GM12891 (cell line): ENCODE measurements at regions not wholly inside any gene's neighbourhood (a gene's known extent, or its start where the extent isn't known, plus 50 kb on each side); places are given as distances from the start of the nearest gene placed in this dataset.

Experiments used
- POLR2A ChIP-seq: IDR thresholded peaks from 2 replicates; pipeline ENCODE4 v1.6.1; 2011; ENCODE audit warnings: low read depth, low read length, control low read depth
- POLR2AphosphoS5 ChIP-seq: IDR thresholded peaks from 2 replicates; pipeline ENCODE4 v1.6.1; 2011; ENCODE audit warnings: low read depth, low read length, control low read depth
- POU2F2 ChIP-seq: IDR thresholded peaks from 2 replicates; pipeline ENCODE4 v1.6.1; 2011; ENCODE audit warnings: low read depth, mild to moderate bottlenecking, control low read depth, low read length, moderate library complexity
- SPI1 ChIP-seq: IDR thresholded peaks from 2 replicates; pipeline ENCODE4 v1.6.1; 2011; ENCODE audit warnings: low read depth, low read length, control low read depth
- TAF1 ChIP-seq: IDR thresholded peaks from 2 replicates; pipeline ENCODE4 v1.6.1; 2011; ENCODE audit warnings: low read depth, low read length, control low read depth

DNA sequence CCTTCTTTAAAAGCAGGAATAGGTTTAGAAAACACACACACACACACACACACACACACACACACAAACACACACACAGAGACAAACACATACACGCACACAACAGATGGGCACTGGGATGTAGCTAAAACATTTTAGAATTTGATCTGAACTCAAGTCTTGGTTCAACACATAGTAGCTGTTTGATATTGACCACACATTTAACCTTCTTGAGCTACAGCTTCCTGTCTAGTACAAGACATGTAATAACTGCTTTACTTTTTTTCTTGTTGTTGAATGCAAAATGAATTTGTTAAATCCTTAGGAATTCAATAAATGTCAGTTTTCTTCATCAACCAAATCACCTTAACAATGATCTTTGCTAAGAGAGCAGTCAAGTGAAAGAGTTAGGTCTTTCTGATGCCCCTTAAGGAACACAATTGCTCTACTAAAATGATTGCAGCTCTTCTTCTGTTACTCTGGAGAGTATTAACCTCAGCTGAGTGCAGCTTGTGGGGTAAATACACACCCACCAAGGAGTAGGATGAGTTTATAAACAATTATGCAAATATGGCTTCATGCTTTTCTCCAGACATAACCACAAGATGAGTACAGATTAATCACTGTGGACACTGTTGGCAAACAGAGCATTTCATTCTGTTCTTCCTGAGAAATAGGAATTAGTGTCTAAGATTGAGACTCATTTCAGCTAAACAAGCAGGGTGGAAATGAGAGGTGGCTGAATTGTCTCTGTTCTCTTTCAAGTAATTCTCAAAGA is 302.9 kb upstream of the PAPPA start:
- no peak for TF ChIP-seq POLR2A
- TF ChIP-seq POLR2AphosphoS5: no peak
- TF ChIP-seq TAF1: no peak
- TF ChIP-seq SPI1: no peak
- TF ChIP-seq POU2F2: no peak
